Daoy (cell line): ENCODE measurements at regions not wholly inside any gene's neighbourhood (a gene's known extent, or its start where the extent isn't known, plus 50 kb on each side); places are given as distances from the start of the nearest gene placed in this dataset.

Experiments
- DNase-seq: peaks from one replicate; pipeline ENCODE4 v3.0.0-alpha.2; 2015; ENCODE audit warnings: low read depth

DNA sequence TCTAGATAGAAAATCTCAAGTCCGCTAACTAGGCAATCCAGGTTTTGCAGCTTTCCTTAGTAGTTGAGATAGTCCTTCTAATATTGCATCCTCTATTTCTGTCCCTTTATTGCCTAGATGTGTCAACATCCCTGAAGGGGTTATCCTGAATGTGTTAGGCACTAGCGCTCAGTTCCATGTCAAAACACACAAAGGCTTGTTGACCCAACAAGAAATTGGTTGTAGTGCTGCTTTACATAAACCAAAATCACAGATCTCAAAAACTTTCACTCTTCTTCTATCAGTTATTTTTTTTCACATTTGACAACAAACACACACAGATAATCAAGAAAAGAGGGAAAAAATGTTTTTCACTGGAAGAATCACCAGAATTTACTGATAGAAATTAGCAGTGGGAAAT lies 51.4 kb upstream of the SOX2 start:
- DNase-seq = no peak

DNA sequence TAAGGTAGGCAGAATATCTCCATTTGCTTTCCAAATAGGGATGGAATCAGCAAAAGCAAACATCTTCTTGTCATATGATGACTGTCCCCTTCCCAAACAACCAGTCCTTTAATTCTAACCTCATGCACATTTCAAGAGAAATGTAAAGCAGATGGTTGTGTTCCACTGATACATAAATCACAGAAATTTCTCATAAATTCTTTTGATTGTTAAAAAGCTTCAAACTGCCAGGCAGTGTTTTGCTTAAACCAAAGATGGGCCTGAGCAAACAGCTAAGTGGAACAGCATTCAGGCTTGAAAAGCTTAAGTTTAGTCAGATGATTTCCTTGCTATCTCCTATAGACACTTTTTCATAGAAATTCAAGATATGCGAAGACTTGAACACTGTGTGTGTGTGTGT lies 74.3 kb upstream of the SOX2 start:
- DNase-seq = no peak

- no peak for DNase-seq
These were observed 74.7 kb upstream of the SOX2 start for GRCh38 chr3:181637056-181637455.

DNA sequence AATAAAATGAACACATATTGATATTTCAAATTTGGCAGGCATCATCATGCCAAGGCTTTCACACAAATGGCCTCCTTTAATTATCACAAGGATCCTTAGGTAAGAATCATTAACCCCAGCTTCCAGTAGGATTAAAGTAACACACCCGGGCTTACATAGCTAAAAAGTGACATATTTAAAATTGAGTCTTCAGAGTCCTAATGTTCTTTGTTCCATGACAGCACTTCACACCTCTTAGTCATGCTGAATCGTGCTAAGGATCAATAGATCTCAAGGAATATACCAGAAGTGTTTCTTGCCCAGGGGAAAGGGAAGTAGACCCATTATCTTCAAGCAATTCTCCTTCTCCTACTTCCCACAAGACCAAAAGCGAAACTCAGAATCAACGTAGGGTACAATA lies 76.6 kb upstream of the SOX2 start:
- no peak for DNase-seq

- no peak for DNase-seq
These were observed 78.2 kb upstream of the SOX2 start for GRCh38 chr3:181633556-181633955.

GRCh38 chr3:181631901-181632300 lies 79.8 kb upstream of the SOX2 start:
- no peak for DNase-seq

DNA sequence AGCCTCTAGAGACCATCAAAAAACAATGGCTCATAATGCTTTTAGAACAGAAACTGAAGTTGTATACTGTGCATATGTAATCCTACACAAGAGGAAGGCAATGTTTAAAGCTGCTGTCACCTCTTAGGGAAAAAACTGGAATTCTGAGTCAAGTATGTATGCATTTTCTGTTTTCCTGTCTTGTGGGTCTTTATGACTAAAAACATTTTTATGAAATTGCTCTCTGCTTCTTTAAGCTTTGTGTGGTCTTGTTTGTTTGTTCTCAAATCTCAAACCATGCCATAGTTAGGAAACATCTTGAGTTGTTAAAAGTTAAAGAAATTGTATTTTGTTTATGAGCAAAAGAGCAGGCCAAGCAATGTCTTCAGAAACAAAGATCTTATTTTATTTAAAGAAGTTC lies 80.9 kb upstream of the SOX2 start:
- no peak for DNase-seq

DNA sequence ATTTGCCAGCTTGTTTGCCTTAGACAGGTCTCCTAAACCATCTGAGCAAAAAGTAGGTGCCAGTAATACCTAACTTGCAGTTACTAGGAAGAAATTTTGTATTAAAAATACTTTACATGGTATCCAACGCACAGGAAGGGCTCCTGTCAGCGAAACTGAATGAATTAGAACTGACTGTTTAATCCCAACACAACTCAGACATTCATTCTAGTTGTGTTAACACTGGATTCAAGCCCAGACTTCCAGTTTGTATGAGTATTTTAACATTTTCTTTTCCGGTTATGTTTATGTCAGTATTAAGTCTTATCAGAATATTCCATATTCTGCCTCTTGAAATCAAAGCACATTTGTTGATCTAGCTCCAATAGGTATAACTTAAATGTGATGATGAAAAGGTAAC lies 82.0 kb upstream of the SOX2 start:
- no peak for DNase-seq

- DNase-seq = peak; percentile 15
These were observed 82.7 kb upstream of the SOX2 start for GRCh38 chr3:181629029-181629428.

DNA sequence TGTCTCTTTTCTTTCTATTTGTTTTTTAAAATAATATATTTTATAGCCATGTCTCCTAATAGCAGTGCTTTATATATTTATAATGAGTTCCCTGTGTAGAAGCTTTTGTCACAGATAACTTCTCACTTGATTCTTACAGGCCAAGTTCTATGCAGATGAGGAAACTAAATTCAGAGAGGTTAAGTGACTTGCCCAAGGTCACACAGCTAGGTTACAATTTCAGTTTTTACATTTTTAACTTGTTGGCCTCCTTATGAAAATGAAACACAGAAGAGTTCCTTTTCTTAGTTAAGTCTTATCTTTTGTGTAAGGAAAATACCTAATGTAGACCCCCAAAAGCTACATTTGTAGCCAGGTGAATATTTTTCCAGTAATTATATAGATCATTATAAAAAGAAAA lies 83.3 kb upstream of the SOX2 start:
- DNase-seq = no peak

DNA sequence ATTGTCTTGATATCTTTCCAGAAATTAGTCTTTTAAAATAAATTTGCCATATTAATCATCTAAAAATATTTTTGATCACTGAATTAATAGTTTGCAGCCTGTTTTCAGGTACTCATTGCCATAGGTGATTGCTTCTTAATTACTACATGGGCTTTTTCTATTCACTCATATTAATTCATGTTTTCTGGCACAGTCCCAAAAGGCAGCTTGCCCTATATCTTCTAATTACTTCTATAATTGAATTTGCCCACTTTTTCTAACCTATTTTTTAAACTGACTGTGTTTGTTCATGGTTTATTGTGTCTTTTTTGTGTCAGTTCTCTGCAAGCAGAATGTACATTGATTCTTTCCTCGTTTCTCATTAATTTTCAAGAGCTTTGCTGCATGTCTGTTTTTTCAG lies 85.7 kb upstream of the SOX2 start:
- no peak for DNase-seq

- DNase-seq = peak; percentile 61
These were observed 87.6 kb upstream of the SOX2 start for GRCh38 chr3:181623924-181624694.

DNA sequence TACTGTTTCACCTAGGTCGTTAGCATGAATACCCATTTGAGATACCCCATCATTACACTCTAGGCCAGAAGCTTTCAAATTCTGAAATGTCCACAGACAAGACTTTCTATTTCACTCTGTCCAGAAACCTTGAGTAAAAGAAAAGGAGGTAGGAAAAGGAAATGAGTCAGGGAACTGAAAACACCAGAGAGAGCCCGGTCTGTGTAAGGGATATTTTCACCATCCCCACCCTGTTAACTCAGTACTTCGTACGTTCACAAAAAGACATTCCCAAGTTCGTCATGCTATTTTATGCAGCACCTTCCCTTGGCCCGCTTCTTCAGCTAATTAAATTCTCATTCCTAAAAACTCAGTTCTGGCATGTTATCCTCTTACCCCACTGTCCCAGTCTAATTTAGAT lies 89.4 kb upstream of the SOX2 start:
- peak; percentile 62 for DNase-seq

DNA sequence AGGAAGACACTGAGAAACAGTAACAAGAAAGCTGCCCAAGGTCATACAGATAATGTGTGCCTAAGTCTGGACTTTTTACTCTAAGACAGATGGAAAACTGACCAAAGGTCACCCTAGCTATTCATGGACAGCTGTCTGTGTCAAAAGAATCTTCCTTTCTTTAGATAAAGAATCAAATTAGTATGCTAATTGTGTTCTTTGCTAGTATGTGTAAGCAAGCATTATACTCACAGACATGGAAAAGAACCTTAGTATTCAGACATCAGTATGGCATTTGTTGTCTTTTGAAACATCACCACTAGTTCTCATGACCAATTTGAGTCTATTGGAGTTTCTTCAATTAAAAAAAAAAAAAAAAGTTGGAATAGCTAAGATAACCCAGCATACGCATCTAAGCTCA lies 91.8 kb upstream of the SOX2 start:
- no peak for DNase-seq

GRCh38 chr3:181618260-181618659 lies 93.5 kb upstream of the SOX2 start:
- no peak for DNase-seq

GRCh38 chr3:181616088-181617070 lies 95.3 kb upstream of the SOX2 start:
- DNase-seq = no peak

DNA sequence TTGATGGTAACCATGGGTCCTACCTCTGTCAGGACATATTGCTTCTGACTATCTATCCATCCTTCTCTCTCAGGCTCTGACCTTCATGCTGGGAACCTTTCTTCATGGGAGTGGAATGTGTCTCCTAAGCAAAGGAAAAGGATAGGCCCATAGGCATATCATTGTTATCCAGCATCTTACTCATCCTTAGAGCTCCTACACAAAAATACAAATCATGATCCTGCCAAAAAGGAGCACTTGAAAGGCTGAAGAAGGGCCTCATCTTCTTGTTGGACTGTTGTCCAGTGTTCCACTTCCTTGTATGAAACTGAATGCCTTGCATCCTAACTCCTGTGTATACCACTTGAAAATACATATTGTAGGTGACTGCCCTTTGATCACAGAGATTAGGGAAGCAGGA lies 96.1 kb upstream of the SOX2 start:
- DNase-seq = no peak

DNA sequence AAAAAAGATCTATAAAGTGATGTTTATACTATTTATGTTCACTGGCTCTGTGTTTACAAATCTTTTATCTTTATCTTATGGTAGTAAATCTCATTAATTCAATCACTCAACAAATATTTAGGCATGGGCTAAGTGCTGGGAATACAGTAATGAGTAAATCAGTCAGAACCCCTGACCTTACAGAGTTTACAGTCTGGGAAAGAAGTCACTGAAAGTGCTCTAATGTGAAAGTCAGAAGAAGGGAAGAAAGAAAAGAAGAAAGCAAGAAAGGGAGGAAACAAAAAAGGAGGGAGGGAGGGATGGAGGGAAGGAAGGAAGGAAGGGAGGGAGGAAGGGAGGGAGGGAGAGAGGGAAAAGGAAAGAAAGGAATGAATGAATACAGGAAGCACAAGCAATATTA lies 96.8 kb upstream of the SOX2 start:
- no peak for DNase-seq

GRCh38 chr3:181613813-181614212 lies 97.9 kb upstream of the SOX2 start:
- no peak for DNase-seq

GRCh38 chr3:181613191-181613590 lies 98.5 kb upstream of the SOX2 start:
- DNase-seq = no peak

DNA sequence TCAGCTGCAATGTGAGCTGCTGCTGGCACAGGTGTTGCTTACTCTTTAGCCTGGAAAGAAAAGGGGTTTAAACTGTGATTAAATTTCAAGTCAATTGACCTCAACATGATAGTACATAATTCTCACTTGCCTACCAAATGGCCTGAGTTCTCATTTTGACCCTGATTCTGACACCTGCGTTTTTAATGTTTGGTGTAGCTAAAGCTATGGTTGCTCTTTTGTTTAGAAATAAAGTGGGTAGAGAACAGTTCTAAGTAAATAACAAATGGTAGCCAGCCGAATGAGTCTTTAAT lies 100.8 kb upstream of the SOX2 start:
- no peak for DNase-seq

GRCh38 chr3:181610083-181610972 lies 101.4 kb upstream of the SOX2 start:
- DNase-seq = no peak
